GF-D8 (cell line): ENCODE measurements at regions not wholly inside any gene's neighbourhood (a gene's known extent, or its start where the extent isn't known, plus 50 kb on each side); places are given as distances from the start of the nearest gene placed in this dataset.

Source experiments
- DNase-seq: peaks from one replicate; lab custom pipeline; 2025; lab: John Stamatoyannopoulos, UW

- DNase-seq: no peak
Measured at GRCh38 chr2:67660015-67660602, 263.0 kb downstream of the ETAA1 start.

DNA sequence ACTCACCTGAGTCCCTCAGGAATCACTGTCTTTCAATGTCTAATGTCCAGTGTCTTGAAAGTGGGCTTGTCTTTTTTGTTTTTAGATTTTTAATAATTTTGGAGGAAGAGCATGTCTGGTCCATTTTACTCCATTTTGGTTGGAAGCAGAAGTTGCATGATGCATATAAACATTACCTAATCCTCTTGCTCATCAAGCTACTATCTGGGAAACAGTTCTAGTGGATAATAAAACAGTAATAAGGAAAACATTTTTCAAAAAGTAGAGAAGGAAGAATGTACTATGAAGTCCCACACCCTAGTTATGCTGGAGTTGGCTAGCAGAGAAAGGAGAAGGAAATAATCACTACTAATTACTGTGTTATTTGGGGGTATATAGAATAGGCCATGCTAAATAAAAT, 263.7 kb downstream of the ETAA1 start:
- DNase-seq: no peak

GRCh38 chr2:67662222-67662621, 265.1 kb downstream of the ETAA1 start:
- DNase-seq: no peak

- DNase-seq: no peak
Measured at GRCh38 chr2:67663776-67664175, 266.6 kb downstream of the ETAA1 start.

DNA sequence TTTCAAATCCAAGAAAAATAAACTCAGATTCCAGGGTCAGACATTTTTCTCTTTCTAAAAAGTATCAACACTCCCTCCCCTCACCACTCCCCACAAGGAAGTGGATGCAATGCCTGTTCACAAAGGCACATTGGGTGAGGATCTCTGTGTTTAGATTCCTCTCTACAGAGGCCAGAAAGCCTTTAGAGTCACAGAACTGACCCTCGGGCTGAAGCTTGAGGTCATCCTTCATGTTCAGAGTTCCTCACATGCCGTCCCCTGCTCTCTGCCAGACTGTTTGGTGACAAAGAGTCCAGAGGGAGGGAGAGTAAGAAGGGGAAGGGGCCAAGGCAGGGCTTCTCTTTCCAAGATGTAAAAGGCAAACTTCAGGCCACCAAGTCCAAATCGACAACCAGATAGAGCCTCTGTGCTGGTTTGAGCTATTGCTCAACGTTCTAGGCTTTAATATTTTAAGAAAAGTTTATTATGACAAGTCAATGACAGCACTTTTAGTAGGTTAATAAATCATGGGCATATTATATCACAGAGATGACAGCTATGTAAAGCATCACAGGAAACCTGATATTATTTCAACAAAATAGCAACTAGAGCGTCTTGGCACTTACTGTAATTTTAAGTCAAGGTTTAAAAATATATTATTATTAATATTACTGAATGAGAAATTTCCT, 269.4 kb downstream of the ETAA1 start:
- no peak for DNase-seq

DNA sequence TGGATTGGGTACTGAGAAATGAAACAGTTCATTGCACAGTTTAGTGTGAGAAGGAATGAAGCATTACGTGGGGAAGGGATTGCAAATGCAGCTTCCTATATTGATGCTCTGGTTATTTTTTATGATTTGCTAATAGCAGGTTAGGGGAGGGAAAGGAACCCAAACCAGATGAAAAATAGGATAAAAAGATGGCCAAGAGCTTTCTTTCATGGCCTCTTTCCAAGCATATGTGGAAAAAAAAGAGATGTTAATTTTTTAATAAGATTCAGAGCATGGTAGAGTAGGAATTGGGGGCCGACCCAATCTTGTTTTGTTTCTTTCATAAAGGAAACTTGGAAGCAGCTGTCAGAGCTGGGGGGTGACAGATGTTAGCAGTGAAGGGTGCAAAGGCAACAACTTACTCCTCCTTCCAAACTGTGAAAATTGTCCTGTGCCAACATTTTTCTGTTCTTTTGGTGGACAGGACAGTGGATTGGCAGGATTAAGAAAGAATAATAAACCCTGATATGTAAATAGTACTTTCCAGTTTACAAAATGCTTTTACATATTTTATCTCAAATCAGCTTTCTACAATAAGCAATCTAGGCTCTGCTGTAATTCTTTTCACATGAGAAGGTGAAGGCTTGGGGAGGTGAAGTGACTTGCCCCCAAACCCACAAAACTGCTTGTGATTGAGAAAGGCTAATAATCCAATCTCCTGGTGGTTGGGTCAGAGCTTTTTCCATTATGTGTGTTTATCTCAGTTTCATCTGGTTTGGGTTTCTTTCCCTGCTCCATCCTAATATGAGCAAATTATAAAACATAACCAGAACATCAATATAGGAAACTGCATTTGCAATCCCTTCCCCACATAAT, 270.1 kb downstream of the ETAA1 start:
- DNase-seq: no peak

DNA sequence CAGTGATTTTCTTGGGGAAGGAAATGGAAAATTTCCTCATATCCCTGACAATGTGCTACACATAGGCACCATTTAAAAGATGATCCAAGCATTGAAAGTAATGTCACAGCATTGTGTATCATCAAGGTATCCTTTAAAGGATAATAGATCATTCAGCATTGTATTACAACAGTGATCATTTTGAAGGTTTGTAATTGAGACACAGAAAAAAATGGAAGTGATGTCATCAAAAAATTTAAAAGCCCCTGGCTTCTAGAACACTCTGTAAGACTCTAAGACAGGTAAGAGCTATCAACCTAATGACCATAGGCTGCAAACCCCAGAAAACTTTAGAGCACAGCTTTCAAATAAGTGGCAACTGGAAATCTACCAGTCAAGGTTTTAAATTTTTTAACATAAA, 271.4 kb downstream of the ETAA1 start:
- DNase-seq: no peak

DNA sequence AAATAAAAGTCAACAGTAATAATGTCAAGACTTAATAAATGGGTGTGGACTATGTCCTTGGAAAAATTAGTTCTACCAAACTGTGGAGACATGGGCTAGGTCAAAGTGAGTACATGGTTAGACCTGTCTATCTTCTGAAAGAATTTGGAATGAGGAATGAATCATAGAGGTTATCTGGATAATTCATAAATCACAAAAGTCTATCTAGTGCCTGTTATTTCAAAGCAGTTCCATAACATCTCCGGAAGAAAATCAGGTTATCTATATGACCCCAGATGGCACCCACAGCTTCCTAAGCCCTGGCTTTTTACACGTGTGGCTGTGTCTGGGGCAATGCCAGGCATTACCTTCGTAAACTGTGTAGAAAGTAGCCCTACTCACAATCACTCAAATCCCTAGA, 272.0 kb downstream of the ETAA1 start:
- no peak for DNase-seq

- DNase-seq: no peak
Measured at GRCh38 chr2:67669766-67670165, 272.6 kb downstream of the ETAA1 start.

- no peak for DNase-seq
Measured at GRCh38 chr2:67670747-67671183, 273.6 kb downstream of the ETAA1 start.

- no peak for DNase-seq
Measured at GRCh38 chr2:67671464-67672450, 274.6 kb downstream of the ETAA1 start.

DNA sequence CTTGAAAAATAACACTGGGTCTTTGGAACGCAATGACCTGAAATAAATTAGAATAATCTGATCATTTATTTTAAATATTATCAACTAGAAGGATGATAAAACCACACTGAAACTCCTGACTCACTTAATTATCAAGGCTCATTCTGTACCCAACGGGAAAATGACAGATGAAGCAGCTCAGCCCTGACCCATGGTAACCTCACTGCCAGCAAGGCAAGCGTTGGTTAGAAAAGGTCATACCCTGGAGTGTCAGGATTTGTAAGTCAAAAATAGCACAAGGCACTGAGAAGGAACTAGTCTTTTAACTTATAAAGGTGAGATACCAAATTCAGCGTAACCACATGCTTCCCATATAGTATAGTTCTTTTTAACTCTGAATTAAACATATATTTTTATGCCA, 277.5 kb downstream of the ETAA1 start:
- DNase-seq: no peak

- no peak for DNase-seq
Measured at GRCh38 chr2:67684991-67685390, 287.9 kb downstream of the ETAA1 start.

GRCh38 chr2:67686254-67686653, 289.1 kb downstream of the ETAA1 start:
- no peak for DNase-seq

- no peak for DNase-seq
Measured at GRCh38 chr2:67689186-67689585, 292.1 kb downstream of the ETAA1 start.

- no peak for DNase-seq
Measured at GRCh38 chr2:67689651-67690050, 292.5 kb downstream of the ETAA1 start.

- no peak for DNase-seq
Measured at GRCh38 chr2:67694445-67694844, 297.3 kb downstream of the ETAA1 start.

GRCh38 chr2:67701011-67701410, 303.9 kb downstream of the ETAA1 start:
- DNase-seq: no peak

DNA sequence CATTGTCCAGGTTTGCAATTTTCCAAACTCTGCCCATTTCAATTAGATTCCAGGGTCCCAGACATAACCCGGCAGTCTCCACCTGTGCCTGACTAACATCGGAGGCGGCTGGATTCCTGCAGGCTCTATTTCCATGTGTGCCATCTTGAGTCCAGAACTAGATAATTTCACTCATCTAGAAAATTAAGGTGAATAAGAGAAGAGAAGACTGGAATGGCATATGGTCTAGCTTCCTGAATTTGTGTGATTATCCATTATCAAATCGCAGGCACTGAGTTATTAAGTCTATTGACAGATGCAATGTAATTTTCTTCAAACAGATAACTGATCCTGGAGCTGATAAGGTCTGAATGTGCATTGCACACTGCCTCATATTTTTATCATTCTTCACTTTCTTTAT, 305.2 kb downstream of the ETAA1 start:
- DNase-seq: no peak

GRCh38 chr2:67702937-67703336, 305.8 kb downstream of the ETAA1 start:
- DNase-seq: no peak

DNA sequence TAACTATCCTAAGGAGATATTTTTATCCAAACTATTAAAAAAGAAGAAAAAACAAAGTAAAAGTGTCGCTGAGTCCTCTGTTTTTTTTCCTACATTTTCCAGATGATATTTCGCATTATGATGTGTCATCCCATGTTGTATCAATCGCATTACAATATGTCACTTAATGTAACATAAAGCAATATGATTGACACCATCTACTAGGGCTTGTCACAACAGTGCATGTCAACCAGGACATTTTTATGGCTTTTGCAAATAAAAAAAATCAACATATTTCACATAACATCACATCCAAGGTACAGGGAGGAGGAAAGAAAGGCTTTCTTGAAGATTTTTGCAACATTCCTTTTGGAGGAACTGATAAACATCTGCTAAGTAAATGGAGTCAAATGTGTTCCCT, 308.9 kb downstream of the ETAA1 start:
- DNase-seq: no peak

GRCh38 chr2:67707896-67708295, 310.8 kb downstream of the ETAA1 start:
- no peak for DNase-seq
